Activated CD8-positive, alpha-beta memory T cell treated with anti-CD3 and anti-CD28 coated beads, Interleukin-2, amount 50 U/mL, for 1 hour (primary cell): ENCODE measurements at regions not wholly inside any gene's neighbourhood (a gene's known extent, or its start where the extent isn't known, plus 50 kb on each side); places are given as distances from the start of the nearest gene placed in this dataset.
"Not testable (repeated sequence)": the region's sequence is repeated elsewhere in the genome, so short reads cannot be mapped to it uniquely, and the experiment has no call there.

Source experiments
- DNase-seq: peaks from one replicate; pipeline ENCODE4 v3.0.0-alpha.2; 2020; ENCODE audit errors: extremely low read depth

- DNase-seq, result not testable (repeated sequence)
Observed at GRCh38 chr17:20903549-20903948, 139.3 kb downstream of the USP22 start.

- peak; percentile 34 for DNase-seq
Observed at GRCh38 chr17:20908313-20909267, 134.2 kb downstream of the USP22 start.

- no peak for DNase-seq
Observed at GRCh38 chr17:20914658-20915057, 128.2 kb downstream of the USP22 start.

GRCh38 chr17:20916383-20916782 is 126.4 kb downstream of the USP22 start:
- DNase-seq, result no peak

GRCh38 chr17:20917610-20918306 is 125.1 kb downstream of the USP22 start:
- DNase-seq, result not testable (repeated sequence)

GRCh38 chr17:20920095-20920814 is 122.6 kb downstream of the USP22 start:
- DNase-seq, result no peak

GRCh38 chr17:20920815-20921199 is 122.0 kb downstream of the USP22 start:
- no peak for DNase-seq

- DNase-seq, result no peak
Observed at GRCh38 chr17:20922128-20922670, 120.6 kb downstream of the USP22 start.

GRCh38 chr17:20924306-20924705 is 118.5 kb downstream of the USP22 start:
- no peak for DNase-seq

- DNase-seq, result no peak
Observed at GRCh38 chr17:20925091-20925490, 117.7 kb downstream of the USP22 start.

- no peak for DNase-seq
Observed at GRCh38 chr17:20925954-20926353, 116.9 kb downstream of the USP22 start.

- DNase-seq, result no peak
Observed at GRCh38 chr17:20926532-20926931, 116.3 kb downstream of the USP22 start.

GRCh38 chr17:20927308-20927977 is 115.4 kb downstream of the USP22 start:
- no peak for DNase-seq

GRCh38 chr17:20929334-20929733 is 113.5 kb downstream of the USP22 start:
- no peak for DNase-seq

GRCh38 chr17:20930081-20930760 is 112.6 kb downstream of the USP22 start:
- no peak for DNase-seq

- DNase-seq, result not testable (repeated sequence)
Observed at GRCh38 chr17:20933040-20933439, 109.8 kb downstream of the USP22 start.

- DNase-seq, result no peak
Observed at GRCh38 chr17:20934288-20934687, 108.5 kb downstream of the USP22 start.

GRCh38 chr17:20935740-20936139 is 107.1 kb downstream of the USP22 start:
- no peak for DNase-seq

- DNase-seq, result no peak
Observed at GRCh38 chr17:20938244-20938643, 104.6 kb downstream of the USP22 start.

- no peak for DNase-seq
Observed at GRCh38 chr17:20938988-20939615, 103.7 kb downstream of the USP22 start.
